Mammary epithelial cell (primary cell): ENCODE measurements at regions not wholly inside any gene's neighbourhood (a gene's known extent, or its start where the extent isn't known, plus 50 kb on each side); places are given as distances from the start of the nearest gene placed in this dataset.

ENCODE experiments used
- CTCF ChIP-seq, 2 donors: IDR thresholded peaks in 1 of 2; conservative IDR thresholded peaks in 1 of 2; 2 replicates each; pipeline ENCODE4 v1.5.1; 2011 to 2012; ENCODE audit warnings: inconsistent platforms in 2 of 2, low read length in 2 of 2, mild to moderate bottlenecking in 2 of 2, control low read depth in 1 of 2, low read depth in 1 of 2; ENCODE audit not compliant: insufficient read depth in 1 of 2; ENCODE audit errors: extremely low read depth in 1 of 2
- EZH2 ChIP-seq: IDR thresholded peaks from 2 replicates; pipeline ENCODE4 v1.6.1; 2012; ENCODE audit warnings: low read length, inconsistent platforms, borderline replicate concordance

DNA sequence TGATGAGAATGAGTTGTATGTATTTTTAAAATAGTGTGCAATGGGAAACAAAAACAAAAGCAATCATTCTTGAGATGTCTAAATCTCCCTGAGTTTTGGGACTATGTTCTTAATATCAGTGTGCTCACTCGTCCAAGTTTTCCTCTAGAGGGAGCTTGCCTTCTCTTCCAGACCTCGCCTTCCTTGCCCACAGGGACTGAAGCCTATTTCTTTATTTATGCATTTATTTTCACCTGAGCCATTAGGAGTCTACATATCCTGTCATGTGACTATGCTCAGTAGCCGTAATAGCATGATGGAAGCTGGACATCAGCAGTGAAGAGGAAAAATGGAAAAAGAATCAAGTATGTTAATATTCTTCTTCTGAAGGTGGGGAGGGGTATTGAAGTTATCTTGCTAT lies 131.2 kb downstream of the SH3BGRL2 start:
- TF ChIP-seq CTCF (conservative IDR thresholded peaks at IDR 0.05 in 1 of 2, IDR thresholded peaks at IDR 0.05 in 1 of 2; ENCODE audit: extremely low read depth in 1 of 2, insufficient read depth in 1 of 2, low read depth in 1 of 2, low read length in 2 of 2) (peak; percentile 29 to 44), EZH2 (no peak)
